ENCODE measurements at regions not wholly inside any gene's neighbourhood (a gene's known extent, or its start where the extent isn't known, plus 50 kb on each side); places are given as distances from the start of the nearest gene placed in this dataset.

DNA sequence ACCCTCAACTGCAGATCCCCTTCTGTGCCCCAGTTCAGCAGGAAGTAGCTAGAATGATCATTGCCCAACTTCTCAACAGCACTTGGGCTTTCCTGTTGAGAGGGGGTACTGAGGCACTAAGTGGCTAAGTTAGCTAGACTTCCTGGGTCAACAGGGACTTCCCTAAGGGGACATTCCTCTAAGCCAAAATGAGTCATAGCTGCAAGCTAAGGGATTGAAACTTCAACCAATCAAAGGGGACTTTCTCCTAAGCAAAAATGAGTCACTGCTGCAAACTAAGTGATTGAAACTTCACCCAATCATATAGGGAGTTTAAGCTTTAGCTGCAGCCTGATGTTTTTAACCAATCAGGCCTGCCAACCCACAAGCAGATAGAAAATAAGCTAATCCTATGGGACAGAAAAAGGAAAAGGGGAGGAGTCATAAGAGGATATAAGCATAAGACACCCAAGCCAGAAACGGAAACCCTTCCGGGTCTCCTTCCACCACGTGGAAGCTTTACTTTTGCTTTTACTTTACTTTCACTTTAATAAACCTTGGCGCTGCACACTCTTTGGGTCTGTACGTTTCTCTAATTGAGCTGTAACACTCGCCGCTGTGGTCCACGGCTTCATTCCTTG is 659.0 kb upstream of the HS3ST5 start:
- TF ChIP-seq, protein P1, sequence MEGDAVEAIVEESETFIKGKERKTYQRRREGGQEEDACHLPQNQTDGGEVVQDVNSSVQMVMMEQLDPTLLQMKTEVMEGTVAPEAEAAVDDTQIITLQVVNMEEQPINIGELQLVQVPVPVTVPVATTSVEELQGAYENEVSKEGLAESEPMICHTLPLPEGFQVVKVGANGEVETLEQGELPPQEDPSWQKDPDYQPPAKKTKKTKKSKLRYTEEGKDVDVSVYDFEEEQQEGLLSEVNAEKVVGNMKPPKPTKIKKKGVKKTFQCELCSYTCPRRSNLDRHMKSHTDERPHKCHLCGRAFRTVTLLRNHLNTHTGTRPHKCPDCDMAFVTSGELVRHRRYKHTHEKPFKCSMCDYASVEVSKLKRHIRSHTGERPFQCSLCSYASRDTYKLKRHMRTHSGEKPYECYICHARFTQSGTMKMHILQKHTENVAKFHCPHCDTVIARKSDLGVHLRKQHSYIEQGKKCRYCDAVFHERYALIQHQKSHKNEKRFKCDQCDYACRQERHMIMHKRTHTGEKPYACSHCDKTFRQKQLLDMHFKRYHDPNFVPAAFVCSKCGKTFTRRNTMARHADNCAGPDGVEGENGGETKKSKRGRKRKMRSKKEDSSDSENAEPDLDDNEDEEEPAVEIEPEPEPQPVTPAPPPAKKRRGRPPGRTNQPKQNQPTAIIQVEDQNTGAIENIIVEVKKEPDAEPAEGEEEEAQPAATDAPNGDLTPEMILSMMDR (IDR thresholded peaks at IDR 0.05; ENCODE audit: insufficient read depth, low read depth, low read length, missing control alignments) = no peak
- peak; percentile 10 for DNase-seq (ENCODE audit: low read depth)
- no peak overlapping the region for H3K4me3 ChIP-seq (ENCODE audit: low read length)

DNA sequence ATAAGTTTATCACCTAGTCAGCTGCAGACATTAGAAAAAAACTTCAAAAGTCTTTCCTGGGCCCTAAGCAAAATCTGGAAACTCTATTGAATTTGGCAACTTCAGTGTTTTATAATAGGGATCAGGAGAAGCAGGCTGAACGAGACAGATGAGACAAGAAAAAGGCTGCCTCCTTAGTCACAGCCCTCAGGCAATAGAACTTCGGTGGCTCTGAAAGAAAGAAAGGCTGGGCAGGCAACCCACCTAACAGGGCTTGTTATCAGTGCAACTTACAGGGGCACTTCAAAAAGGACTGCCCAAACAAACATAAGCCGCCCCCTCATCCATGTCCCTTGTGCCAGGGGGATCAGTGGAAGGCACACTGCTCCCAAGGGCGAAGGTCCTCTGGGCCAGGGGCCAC is 657.9 kb upstream of the HS3ST5 start:
- TF ChIP-seq, protein P1 (IDR thresholded peaks at IDR 0.05; ENCODE audit: insufficient read depth, low read depth, low read length, missing control alignments) = no peak

DNA sequence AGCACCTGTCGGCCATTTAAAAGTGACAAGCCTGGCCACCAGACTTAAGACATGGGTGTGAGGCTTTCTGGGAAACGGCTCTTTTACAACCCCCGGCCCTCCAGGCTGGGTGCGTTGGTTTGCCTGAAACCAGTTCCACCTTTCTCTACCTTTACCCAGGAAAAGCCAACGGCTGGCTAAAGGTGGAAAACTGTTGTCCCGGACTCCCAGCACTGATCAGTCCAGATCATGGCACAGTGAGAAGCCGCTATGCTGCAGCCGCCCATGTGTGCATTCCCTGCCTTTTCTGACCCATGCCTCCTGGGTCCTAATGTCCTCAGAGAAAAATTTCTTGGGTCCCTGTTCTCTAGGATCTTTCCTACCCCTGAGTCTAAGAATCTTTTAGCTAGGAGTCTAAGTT is 655.7 kb upstream of the HS3ST5 start:
- no peak overlapping the region for H3K4me3 ChIP-seq (ENCODE audit: low read length)
- TF ChIP-seq, protein P1 (IDR thresholded peaks at IDR 0.05; ENCODE audit: insufficient read depth, low read depth, low read length, missing control alignments) = no peak
- DNase-seq (ENCODE audit: low read depth) = no peak

More for the DNA sequence above, 657.9 kb upstream of the HS3ST5 start:
- peak; percentile 75 for DNase-seq (ENCODE audit: low read depth)
- H3K4me3 ChIP-seq (ENCODE audit: low read length) = no peak overlapping the region

DNA sequence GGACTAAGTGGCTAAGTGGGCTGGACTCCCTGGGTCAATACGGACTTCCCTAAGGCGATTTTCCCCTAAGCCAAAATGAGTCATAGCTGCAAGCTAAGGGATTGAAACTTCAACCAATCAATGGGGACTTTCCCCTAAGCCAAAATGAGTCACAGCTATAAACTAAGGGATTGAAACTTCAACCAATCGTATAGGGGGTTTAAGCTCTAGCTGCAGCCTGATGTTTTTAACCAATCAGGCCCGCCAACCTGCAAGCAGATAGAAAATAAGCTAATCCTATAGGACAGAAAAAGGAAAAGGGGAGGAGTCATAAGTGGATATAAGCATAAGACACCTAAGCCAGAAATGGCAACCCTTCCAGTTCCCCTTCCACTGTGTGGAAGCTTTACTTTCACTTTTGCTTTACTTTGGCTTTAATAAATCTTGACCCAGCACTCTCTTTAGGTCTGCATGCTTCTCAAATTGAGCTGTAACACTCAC is 655.0 kb upstream of the HS3ST5 start:
- no peak for DNase-seq (ENCODE audit: low read depth)
- TF ChIP-seq, protein P1 (IDR thresholded peaks at IDR 0.05; ENCODE audit: insufficient read depth, low read depth, low read length, missing control alignments) = no peak
- H3K4me3 ChIP-seq (ENCODE audit: low read length) = no peak overlapping the region

DNA sequence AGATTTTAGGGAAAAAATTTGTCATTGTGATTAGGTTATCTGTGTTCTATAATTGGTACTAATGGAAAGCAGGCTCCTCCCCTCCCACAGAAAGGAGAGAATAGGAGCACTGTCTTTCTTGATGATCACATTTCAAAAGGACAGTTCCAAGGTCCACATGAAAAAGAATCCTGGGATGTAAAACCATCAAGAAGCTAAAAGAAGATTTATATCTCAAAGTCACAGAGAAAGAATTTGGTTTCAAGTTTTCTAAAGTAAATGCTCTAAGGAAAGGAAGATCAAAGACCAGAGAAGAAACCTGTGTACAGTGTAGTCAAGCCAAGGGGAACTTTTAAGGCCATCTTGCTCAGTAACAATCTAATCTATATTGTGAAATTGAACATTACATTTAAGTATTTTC is 652.7 kb upstream of the HS3ST5 start:
- no peak for DNase-seq (ENCODE audit: low read depth)
- no peak overlapping the region for H3K4me3 ChIP-seq (ENCODE audit: low read length)
- TF ChIP-seq, protein P1 (IDR thresholded peaks at IDR 0.05; ENCODE audit: insufficient read depth, low read depth, low read length, missing control alignments) = no peak

DNA sequence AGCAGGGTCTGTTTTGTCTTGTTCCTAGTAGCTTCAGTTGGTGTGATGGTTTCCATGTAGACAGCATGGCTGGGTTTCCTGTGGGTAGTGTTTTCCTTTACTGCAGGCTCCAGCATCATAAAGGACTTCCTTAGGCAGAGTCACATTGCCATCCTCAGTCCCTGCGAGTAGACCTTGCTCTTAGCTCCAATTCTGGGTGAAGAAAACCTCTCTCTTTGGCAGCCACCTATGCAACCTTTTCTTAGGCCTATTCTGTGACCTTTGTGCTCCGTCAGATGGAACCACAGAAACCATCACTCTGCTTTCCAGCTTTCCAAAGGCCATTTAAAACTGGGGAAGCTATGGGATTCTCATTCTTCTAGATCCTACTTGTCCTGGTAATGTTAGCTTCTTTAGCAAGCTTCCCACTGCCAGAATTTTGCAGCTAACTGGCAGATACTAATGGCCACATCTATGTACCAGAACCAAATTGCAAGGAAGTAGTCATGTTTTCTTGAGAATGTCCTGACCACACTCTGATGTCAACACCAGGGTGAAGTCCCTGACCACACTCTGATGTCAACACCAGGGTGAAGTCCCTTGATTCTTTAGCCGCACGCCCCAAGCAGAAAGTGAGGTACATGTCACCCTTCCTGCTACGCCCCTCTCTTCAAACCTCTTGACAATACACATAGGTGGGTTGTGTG is 646.6 kb upstream of the HS3ST5 start:
- TF ChIP-seq, protein P1 (IDR thresholded peaks at IDR 0.05; ENCODE audit: insufficient read depth, low read depth, low read length, missing control alignments) = no peak
- DNase-seq (ENCODE audit: low read depth) = no peak
- no peak overlapping the region for H3K4me3 ChIP-seq (ENCODE audit: low read length)
